SK-N-SH (cell line): ENCODE measurements at regions not wholly inside any gene's neighbourhood (a gene's known extent, or its start where the extent isn't known, plus 50 kb on each side); places are given as distances from the start of the nearest gene placed in this dataset.

Experiments used
- CTCF ChIA-PET: fragments of 300-600, 350-600 bp; formaldehyde crosslinking; extraction: SDS; loops from one replicate; lab custom pipeline; 2021; lab: Yijun Ruan, JAX
- POLR2A ChIA-PET: fragments of 350-600 bp; sonication (Branson Sonifier 250); formaldehyde crosslinking; extraction: SDS; loops from one replicate; lab custom pipeline; 2020; ENCODE audit warnings: antibody characterized with exemption, inconsistent platforms; lab: Yijun Ruan, JAX
- DNase-seq: peaks from one replicate; pipeline ENCODE4 v3.0.0; 2012
- H2AFZ ChIP-seq: fragments of 200-600 bp; sonication (generic); 2 replicates; pipeline ENCODE4 v1.8.1; 2016; ENCODE audit warnings: antibody characterized with exemption, mild to moderate bottlenecking, low read depth
- H3F3A ChIP-seq: fragments of 200-600 bp; sonication (generic); replicated peaks from 2 replicates; pipeline ENCODE3; 2016; ENCODE audit warnings: antibody characterized with exemption, mild to moderate bottlenecking; ENCODE audit not compliant: insufficient read depth
- H3K27ac ChIP-seq, 2 experiments: fragments of 200-500 bp in 1 of 2; fragments of 200-600 bp in 1 of 2; sonication (Bioruptor generic) in 1 of 2; sonication (generic), shearing (Covaris generic) in 1 of 2; 2 replicates each; pipeline versions ENCODE4 v1.5.1 to v1.6.1; 2014 to 2016; ENCODE audit warnings: low read depth in 2 of 2, inconsistent platforms in 1 of 2, low read length in 1 of 2, mild to moderate bottlenecking in 1 of 2, mixed read lengths in 1 of 2
- H3K27me3 ChIP-seq: fragments of 200-600 bp; sonication (generic), shearing (Covaris generic); 2 replicates; pipeline ENCODE4 v1.6.1; 2016; ENCODE audit warnings: mixed run types; ENCODE audit not compliant: insufficient read depth
- H3K36me3 ChIP-seq, 2 experiments: fragments of 200-500 bp in 1 of 2; fragments of 200-600 bp in 1 of 2; sonication (Bioruptor generic) in 1 of 2; sonication (generic) in 1 of 2; replicated peaks in 1 of 2; 2 replicates each; pipeline versions ENCODE3 to v1.5.1; 2014 to 2016; ENCODE audit warnings: low read length in 1 of 2, mild to moderate bottlenecking in 1 of 2; ENCODE audit not compliant: insufficient read depth in 2 of 2, control insufficient read depth in 1 of 2
- H3K4me1 ChIP-seq, 2 experiments: fragments of 200-500 bp in 1 of 2; fragments of 200-600 bp in 1 of 2; sonication (Bioruptor generic) in 1 of 2; sonication (generic), shearing (Covaris generic) in 1 of 2; 2 replicates each; pipeline versions ENCODE4 v1.5.1 to v1.6.1; 2014 to 2016; ENCODE audit warnings: low read depth in 1 of 2, low read length in 1 of 2, mixed run types in 1 of 2; ENCODE audit not compliant: insufficient read depth in 2 of 2, control insufficient read depth in 1 of 2
- H3K4me2 ChIP-seq: fragments of 200-600 bp; sonication (generic), shearing (Covaris generic); 2 replicates; pipeline ENCODE4 v1.6.1; 2017; ENCODE audit warnings: mixed run types
- H3K4me3 ChIP-seq, 2 experiments: fragments of 200-500 bp in 1 of 2; fragments of 200-600 bp in 1 of 2; sonication (Bioruptor generic) in 1 of 2; sonication (generic), shearing (Covaris generic) in 1 of 2; 2 replicates each; pipeline versions ENCODE4 v1.5.1 to v1.8.1; 2014 to 2016; ENCODE audit warnings: low read depth in 2 of 2, inconsistent platforms in 1 of 2, low read length in 1 of 2, mild to moderate bottlenecking in 1 of 2, mixed read lengths in 1 of 2, moderate library complexity in 1 of 2
- H3K79me2 ChIP-seq: fragments of 200-600 bp; sonication (generic); 2 replicates; pipeline ENCODE4 v1.8.1; 2017; ENCODE audit warnings: mild to moderate bottlenecking; ENCODE audit not compliant: insufficient read depth
- H3K9ac ChIP-seq: fragments of 200-600 bp; sonication (generic); 2 replicates; pipeline ENCODE4 v1.6.1; 2017; ENCODE audit warnings: mixed run types
- H3K9me2 ChIP-seq: fragments of 200-600 bp; sonication (generic); 2 replicates; pipeline ENCODE4 v1.6.1; 2017; ENCODE audit warnings: mixed run types
- H3K9me3 ChIP-seq: fragments of 200-600 bp; sonication (generic); 2 replicates; pipeline ENCODE4 v1.6.1; 2017; ENCODE audit warnings: mixed run types, mild to moderate bottlenecking, moderate library complexity
- H4K20me1 ChIP-seq: fragments of 200-600 bp; sonication (generic); 2 replicates; pipeline ENCODE4 v1.6.1; 2017; ENCODE audit warnings: mild to moderate bottlenecking, mixed run types; ENCODE audit not compliant: insufficient read depth
- CHD2 ChIP-seq: fragments of 150-350 bp; IDR thresholded peaks from 2 replicates; pipeline ENCODE4 v1.6.1; 2018; ENCODE audit warnings: low read length; ENCODE audit not compliant: partially characterized antibody
- EP300 ChIP-seq, 2 experiments: IDR thresholded peaks; 2 replicates each; pipeline versions ENCODE4 v1.4.0 to v1.6.1; 2012; ENCODE audit warnings: borderline replicate concordance in 1 of 2, low read depth in 1 of 2, low read length in 1 of 2
- GABPA ChIP-seq: IDR thresholded peaks from 2 replicates; pipeline ENCODE4 v1.4.0; 2012; ENCODE audit warnings: low read depth, mild to moderate bottlenecking
- GATA2 ChIP-seq: sonication (generic); formaldehyde crosslinking; IDR thresholded peaks from 2 replicates; pipeline ENCODE4 v1.5.0; 2020; ENCODE audit warnings: mild to moderate bottlenecking, missing genetic modification reagents
- MEF2A ChIP-seq: IDR thresholded peaks from 2 replicates; pipeline ENCODE4 v1.4.0; 2012; ENCODE audit warnings: low read depth, borderline replicate concordance
- MXI1 ChIP-seq: IDR thresholded peaks from 2 replicates; pipeline ENCODE4 v1.6.1; 2012; ENCODE audit warnings: mild to moderate bottlenecking, low read depth, low read length, improper control_type of control experiment
- NRF1 ChIP-seq: IDR thresholded peaks from 2 replicates; pipeline ENCODE4 v1.6.1; 2012; ENCODE audit warnings: low read depth, mild to moderate bottlenecking, low read length
- POLR2AphosphoS5 ChIP-seq: IDR thresholded peaks from 2 replicates; pipeline ENCODE4 v1.6.1; 2012; ENCODE audit warnings: low read depth, low read length
- RCOR1 ChIP-seq: fragments of 150-350 bp; IDR thresholded peaks from 2 replicates; pipeline ENCODE4 v1.6.1; 2017; ENCODE audit warnings: antibody characterized with exemption, low read length
- RXRA ChIP-seq: IDR thresholded peaks from 2 replicates; pipeline ENCODE4 v1.4.0; 2012; ENCODE audit warnings: low read depth, mild to moderate bottlenecking, borderline replicate concordance
- TAF1 ChIP-seq: IDR thresholded peaks from 2 replicates; pipeline ENCODE4 v1.6.1; 2012; ENCODE audit warnings: low read depth, mild to moderate bottlenecking, low read length, moderate library complexity, borderline replicate concordance
- TEAD4 ChIP-seq: IDR thresholded peaks from 2 replicates; pipeline ENCODE4 v1.4.0; 2012; ENCODE audit warnings: mild to moderate bottlenecking, borderline replicate concordance; ENCODE audit not compliant: insufficient read depth
- YY1 ChIP-seq: IDR thresholded peaks from 2 replicates; pipeline ENCODE4 v1.4.0; 2012; ENCODE audit warnings: low read depth, mild to moderate bottlenecking
- WGBS: methylation state at CpG from one replicate; pipeline ENCODE4 v1.1.6; 2017; ENCODE audit warnings: low lambda C conversion rate; 5-methylcytosine and 5-hydroxymethylcytosine counted together
- TF ChIP-seq, protein P1 (sequence below): IDR thresholded peaks from 2 replicates; pipeline ENCODE4 v1.6.1; 2012; ENCODE audit warnings: mild to moderate bottlenecking, low read depth, low read length, moderate library complexity
- TF ChIP-seq, protein P2 (sequence below): IDR thresholded peaks from 2 replicates; pipeline ENCODE4; 2012
- TF ChIP-seq, protein P3 (sequence below): IDR thresholded peaks from 2 replicates; pipeline ENCODE4 v1.4.0; 2012; ENCODE audit warnings: low read depth, borderline replicate concordance

DNA sequence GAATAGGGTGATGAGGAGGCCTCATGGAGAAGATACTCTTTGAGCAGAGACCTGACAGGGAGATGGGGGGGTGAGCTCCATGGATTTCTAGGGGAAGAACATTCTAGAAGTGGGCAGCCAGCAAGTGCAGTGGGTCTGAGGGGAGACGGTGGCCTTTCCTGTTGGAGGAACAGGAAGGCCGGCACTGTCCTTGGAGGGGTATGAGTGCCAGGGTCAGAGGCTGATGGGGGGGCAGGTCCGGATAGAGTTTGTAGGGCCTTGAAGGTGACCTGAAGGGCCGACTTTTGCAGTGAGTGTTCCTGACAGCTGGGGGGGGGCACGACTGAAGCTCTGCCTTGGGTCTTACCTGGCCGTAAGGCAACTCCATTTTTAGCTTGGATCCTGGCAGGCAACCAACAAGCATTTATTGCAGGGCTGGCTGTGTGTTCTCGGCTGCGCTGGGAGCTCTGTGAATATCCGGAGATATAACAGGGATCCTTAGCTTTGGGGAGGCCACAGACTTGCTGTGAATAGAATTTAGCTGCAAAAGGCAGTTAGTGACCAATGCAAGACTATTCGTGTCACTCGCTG lies 130.6 kb downstream of the MRPS6 start:
- Histone ChIP-seq H4K20me1 (no peaks in the 10 kb centered on the region), H3K9ac (no peak overlapping the region), H3K4me1 (peaks cover 7 to 43% of the 10 kb centered on the region in 2 experiments; a peak in 2 of 4 replicates), H2AFZ (no peak overlapping the region)
- POLR2A ChIA-PET: interaction anchor here (1.0 kb wide), 1 partner anchor 131 kb away, joined by 3 read pairs; the partner anchor contains the start of genes MRPS6 and SLC5A3
- TF ChIP-seq MEF2A (no peak), POLR2AphosphoS5 (no peak), TAF1 (no peak), NRF1 (no peak), YY1 (no peak)
- TF ChIP-seq, protein P1, sequence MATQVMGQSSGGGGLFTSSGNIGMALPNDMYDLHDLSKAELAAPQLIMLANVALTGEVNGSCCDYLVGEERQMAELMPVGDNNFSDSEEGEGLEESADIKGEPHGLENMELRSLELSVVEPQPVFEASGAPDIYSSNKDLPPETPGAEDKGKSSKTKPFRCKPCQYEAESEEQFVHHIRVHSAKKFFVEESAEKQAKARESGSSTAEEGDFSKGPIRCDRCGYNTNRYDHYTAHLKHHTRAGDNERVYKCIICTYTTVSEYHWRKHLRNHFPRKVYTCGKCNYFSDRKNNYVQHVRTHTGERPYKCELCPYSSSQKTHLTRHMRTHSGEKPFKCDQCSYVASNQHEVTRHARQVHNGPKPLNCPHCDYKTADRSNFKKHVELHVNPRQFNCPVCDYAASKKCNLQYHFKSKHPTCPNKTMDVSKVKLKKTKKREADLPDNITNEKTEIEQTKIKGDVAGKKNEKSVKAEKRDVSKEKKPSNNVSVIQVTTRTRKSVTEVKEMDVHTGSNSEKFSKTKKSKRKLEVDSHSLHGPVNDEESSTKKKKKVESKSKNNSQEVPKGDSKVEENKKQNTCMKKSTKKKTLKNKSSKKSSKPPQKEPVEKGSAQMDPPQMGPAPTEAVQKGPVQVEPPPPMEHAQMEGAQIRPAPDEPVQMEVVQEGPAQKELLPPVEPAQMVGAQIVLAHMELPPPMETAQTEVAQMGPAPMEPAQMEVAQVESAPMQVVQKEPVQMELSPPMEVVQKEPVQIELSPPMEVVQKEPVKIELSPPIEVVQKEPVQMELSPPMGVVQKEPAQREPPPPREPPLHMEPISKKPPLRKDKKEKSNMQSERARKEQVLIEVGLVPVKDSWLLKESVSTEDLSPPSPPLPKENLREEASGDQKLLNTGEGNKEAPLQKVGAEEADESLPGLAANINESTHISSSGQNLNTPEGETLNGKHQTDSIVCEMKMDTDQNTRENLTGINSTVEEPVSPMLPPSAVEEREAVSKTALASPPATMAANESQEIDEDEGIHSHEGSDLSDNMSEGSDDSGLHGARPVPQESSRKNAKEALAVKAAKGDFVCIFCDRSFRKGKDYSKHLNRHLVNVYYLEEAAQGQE: no peak
- TF ChIP-seq, protein P2, sequence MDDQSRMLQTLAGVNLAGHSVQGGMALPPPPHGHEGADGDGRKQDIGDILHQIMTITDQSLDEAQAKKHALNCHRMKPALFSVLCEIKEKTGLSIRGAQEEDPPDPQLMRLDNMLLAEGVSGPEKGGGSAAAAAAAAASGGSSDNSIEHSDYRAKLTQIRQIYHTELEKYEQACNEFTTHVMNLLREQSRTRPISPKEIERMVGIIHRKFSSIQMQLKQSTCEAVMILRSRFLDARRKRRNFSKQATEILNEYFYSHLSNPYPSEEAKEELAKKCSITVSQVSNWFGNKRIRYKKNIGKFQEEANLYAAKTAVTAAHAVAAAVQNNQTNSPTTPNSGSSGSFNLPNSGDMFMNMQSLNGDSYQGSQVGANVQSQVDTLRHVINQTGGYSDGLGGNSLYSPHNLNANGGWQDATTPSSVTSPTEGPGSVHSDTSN: no peak
- TF ChIP-seq, all 33 proteins: peak for 0
- Histone ChIP-seq H3K9me2 (no peaks in the 10 kb centered on the region), H3K27ac (peak overlapping the region in 1 of 2 experiments; percentile 73; a peak in 2 of 4 replicates), H3K9me3 (no peaks in the 10 kb centered on the region), H3K27me3 (no peaks in the 10 kb centered on the region), H3K79me2 (no peaks in the 10 kb centered on the region), H3K4me2 (no peak overlapping the region), H3K36me3 (no peaks in the 10 kb centered on the region), H3F3A (peaks cover 4% of the 10 kb centered on the region), H3K4me3 (no peak overlapping the region)
- WGBS: 88% methylated on average over 7 of the region's 11 CpGs
- CTCF ChIA-PET: interaction anchor here (0.6 to 7.6 kb wide), 4 partner anchors 75 to 280 kb away, joined by 3 to 41 read pairs (median 4); partner anchors contain the start of genes MRPS6 and SLC5A3
- no peak for DNase-seq

DNA sequence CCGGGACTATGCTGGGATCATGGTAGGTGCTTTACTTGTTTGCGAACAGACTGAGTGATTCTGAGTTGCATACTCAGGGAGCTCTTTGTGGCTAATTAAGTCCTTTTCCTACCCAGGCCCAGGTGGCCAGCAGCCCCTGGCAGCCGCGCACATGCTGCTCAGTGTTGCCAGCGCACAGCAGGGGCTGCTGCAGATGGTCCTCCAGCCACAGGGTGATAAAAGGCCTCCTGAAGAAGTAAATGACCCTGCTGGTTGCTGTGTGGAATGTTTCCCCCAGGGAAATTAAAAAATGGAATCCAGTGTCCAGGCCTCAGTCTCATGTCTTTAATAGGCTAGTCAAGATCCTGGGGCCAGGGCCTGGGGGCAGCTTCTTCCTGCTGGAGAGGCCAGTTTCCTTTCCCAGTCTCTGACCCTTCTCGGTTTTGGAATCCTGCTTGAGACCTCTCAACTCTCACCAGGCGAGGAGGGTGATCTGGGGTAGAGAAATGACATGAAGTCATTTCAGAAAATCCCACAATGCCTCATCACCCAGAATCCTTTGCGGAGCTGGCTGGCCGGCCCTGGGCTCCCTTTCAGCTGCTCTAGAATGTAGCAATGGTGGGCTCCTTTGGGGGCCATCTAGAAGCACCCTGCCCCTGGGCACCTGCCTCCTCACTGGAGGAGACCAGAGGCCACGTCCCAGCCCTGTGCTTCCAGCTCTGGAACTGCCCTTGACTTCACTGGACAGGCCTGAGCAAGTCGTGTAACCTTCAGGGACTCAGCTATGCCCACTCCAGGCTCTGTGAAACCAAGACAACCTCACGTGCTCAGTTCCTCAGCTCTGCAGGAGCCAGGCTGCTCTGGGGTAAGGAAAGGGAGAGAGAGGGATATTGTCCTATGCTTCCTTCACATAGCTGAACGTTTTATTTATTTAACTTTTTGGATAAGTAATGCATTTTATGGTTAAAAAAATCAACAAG lies 131.4 kb downstream of the MRPS6 start:
- POLR2A ChIA-PET: interaction anchor here (1.0 kb wide), 1 partner anchor 132 kb away, joined by 3 read pairs; the partner anchor contains the start of genes MRPS6 and SLC5A3
- H3K9me3 ChIP-seq: no peaks in the 10 kb centered on the region
- TF ChIP-seq RXRA (no peak), TEAD4 (no peak), MEF2A (no peak), RCOR1 (peak; percentile 17; the same call in 1 of the 2 replicates), EP300 (IDR thresholded peaks at IDR 0.05; ENCODE audit: borderline replicate concordance in 1 of 2, low read depth in 1 of 2, low read length in 1 of 2) (peak in 1 of 2 experiments; percentile 21; a peak in 1 of 4 replicates), GATA2 (CRISPR knock-in tag) (no peak), MXI1 (no peak), GABPA (no peak), CHD2 (peak; percentile 24)
- TF ChIP-seq, protein P3, sequence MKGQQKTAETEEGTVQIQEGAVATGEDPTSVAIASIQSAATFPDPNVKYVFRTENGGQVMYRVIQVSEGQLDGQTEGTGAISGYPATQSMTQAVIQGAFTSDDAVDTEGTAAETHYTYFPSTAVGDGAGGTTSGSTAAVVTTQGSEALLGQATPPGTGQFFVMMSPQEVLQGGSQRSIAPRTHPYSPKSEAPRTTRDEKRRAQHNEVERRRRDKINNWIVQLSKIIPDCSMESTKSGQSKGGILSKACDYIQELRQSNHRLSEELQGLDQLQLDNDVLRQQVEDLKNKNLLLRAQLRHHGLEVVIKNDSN: no peak
- peak overlapping the region in 1 of 2 experiments; percentile 73; a peak in 2 of 4 replicates for H3K27ac ChIP-seq
- H2AFZ ChIP-seq: no peak overlapping the region
- H3F3A ChIP-seq: peaks cover 4% of the 10 kb centered on the region
- no peak overlapping the region for H3K9ac ChIP-seq
- 87% methylated on average over 8 of the region's 13 CpGs for WGBS
- H4K20me1 ChIP-seq: no peaks in the 10 kb centered on the region
- no peaks in the 10 kb centered on the region for H3K36me3 ChIP-seq
- DNase-seq: peak; percentile 57
- no peaks in the 10 kb centered on the region for H3K27me3 ChIP-seq
- peaks cover 7 to 37% of the 10 kb centered on the region in 2 experiments; a peak in 2 of 4 replicates for H3K4me1 ChIP-seq
- H3K4me2 ChIP-seq: no peak overlapping the region
- no peaks in the 10 kb centered on the region for H3K79me2 ChIP-seq
- H3K9me2 ChIP-seq: no peaks in the 10 kb centered on the region
- CTCF ChIA-PET: interaction anchor here (1.9 to 7.6 kb wide), 3 partner anchors 76 to 281 kb away, joined by 4 to 41 read pairs (median 5); partner anchors contain the start of genes MRPS6 and SLC5A3
- H3K4me3 ChIP-seq: no peak overlapping the region
